ENCODE measurements at regions not wholly inside any gene's neighbourhood (a gene's known extent, or its start where the extent isn't known, plus 50 kb on each side); places are given as distances from the start of the nearest gene placed in this dataset.
"Not testable (repeated sequence)": the region's sequence is repeated elsewhere in the genome, so short reads cannot be mapped to it uniquely, and the experiment has no call there.

- Mint-ChIP-seq H3K27me3 (ENCODE audit: low read depth) (no peaks in the 10 kb centered on the region), H3K36me3 (ENCODE audit: low read depth) (no peaks in the 10 kb centered on the region), H3K9me3 (no peaks in the 10 kb centered on the region), H3K27ac (ENCODE audit: unreplicated experiment) (no peak overlapping the region), H3K4me3 (no peak overlapping the region), H3K4me1 (no peaks in the 10 kb centered on the region)
- TF ChIP-seq CTCF (conservative IDR thresholded peaks at IDR 0.05), result no peak
- DNase-seq (ENCODE audit: low read depth, low spot score), result no peak
Measured at GRCh38 chr2:78147466-78147865, 625.3 kb upstream of the LRRTM4 start.

DNA sequence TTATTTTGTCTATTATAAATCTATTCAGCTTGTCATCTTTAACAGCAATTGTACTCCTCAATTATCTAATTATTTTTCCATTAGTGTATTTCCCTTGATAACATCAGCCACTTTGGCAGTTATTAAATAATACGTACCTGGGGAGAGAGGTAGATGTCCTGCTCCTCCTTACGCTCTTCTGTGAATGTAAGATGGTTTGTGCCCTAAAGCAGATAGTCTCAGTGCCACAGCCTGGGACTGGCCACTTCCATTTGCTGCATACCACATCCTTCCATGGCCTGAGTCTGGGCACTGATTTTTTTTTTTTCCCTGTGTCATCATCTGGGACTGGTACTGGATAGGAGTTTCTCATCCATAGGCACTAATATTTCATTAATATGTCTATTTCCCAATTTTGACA lies 632.4 kb upstream of the LRRTM4 start:
- no peak overlapping the region for H3K27ac Mint-ChIP-seq (ENCODE audit: unreplicated experiment)
- H3K36me3 Mint-ChIP-seq (ENCODE audit: low read depth), result no peaks in the 10 kb centered on the region
- H3K4me1 Mint-ChIP-seq, result no peaks in the 10 kb centered on the region
- H3K9me3 Mint-ChIP-seq, result peaks cover 3% of the 10 kb centered on the region
- no peak for DNase-seq (ENCODE audit: low read depth, low spot score)
- H3K4me3 Mint-ChIP-seq, result no peak overlapping the region
- TF ChIP-seq CTCF (conservative IDR thresholded peaks at IDR 0.05), result no peak
- no peaks in the 10 kb centered on the region for H3K27me3 Mint-ChIP-seq (ENCODE audit: low read depth)

DNA sequence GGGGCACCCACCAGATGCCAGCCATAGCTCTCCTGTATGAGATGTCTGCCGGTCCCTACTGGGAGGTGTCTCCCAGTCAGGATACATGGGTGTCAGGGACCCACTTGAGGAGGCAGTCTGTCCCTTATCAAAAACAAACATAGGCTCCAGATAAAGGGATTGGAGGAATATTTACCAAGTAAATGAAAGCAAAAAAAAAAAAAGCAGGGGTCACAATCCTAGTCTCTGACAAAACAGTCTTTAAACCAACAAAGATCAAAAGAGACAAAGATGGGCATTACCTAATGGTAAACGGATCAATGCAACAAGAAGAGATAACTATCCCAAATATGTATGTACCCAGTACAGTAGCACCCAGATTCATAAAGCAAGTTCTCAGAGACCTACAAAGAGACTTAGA lies 640.0 kb upstream of the LRRTM4 start:
- no peak for DNase-seq (ENCODE audit: low read depth, low spot score)
- Mint-ChIP-seq H3K4me3 (no peak overlapping the region), H3K9me3 (peaks cover 7% of the 10 kb centered on the region), H3K27ac (ENCODE audit: unreplicated experiment) (no peak overlapping the region), H3K27me3 (ENCODE audit: low read depth) (no peaks in the 10 kb centered on the region), H3K4me1 (no peaks in the 10 kb centered on the region), H3K36me3 (ENCODE audit: low read depth) (no peaks in the 10 kb centered on the region)
- TF ChIP-seq CTCF (conservative IDR thresholded peaks at IDR 0.05), result no peak

DNA sequence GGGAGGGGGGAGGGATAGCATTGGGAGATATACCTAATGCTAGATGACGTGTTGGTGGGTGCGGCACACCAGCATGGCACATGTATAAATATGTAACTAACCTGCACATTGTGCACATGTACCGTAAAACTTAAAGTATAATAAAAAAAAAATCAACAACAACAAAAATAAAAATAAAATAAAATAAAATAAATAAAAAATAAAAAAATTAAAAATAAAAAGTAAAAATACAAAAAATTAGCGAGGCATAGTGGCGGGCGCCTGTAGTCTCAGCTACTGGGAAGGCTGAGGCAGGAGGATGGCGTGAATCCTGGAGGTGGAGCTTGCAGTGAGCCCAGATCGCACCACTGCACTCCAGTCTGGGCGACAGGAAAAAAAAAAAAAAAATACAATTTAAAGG lies 650.0 kb upstream of the LRRTM4 start:
- not testable (repeated sequence) for H3K36me3 Mint-ChIP-seq (ENCODE audit: low read depth); H3K27me3 Mint-ChIP-seq (ENCODE audit: low read depth); H3K27ac Mint-ChIP-seq (ENCODE audit: unreplicated experiment); DNase-seq (ENCODE audit: low read depth, low spot score); H3K4me1 Mint-ChIP-seq; H3K9me3 Mint-ChIP-seq; H3K4me3 Mint-ChIP-seq

DNA sequence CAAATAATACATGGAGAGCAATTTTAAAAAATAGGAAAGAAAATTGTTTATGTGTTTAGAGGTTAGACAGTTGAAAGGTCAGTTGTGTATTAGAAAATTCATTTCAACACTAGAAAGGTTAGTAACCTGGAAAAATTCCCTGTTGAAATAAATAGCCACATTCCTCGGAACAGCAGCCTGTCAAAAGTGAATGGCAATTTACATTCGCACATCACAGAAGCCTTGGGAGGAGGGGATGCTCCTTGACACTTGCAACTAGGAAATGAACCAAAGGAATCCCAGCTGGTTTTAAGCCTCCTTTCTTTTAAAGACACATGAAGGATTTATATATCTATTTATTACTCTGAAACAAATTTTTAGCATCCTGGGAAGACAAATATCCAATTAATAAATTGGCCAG lies 653.5 kb upstream of the LRRTM4 start:
- no peak overlapping the region for H3K27ac Mint-ChIP-seq (ENCODE audit: unreplicated experiment)
- no peaks in the 10 kb centered on the region for H3K9me3 Mint-ChIP-seq
- H3K27me3 Mint-ChIP-seq (ENCODE audit: low read depth), result no peaks in the 10 kb centered on the region
- H3K4me1 Mint-ChIP-seq, result peaks cover 6% of the 10 kb centered on the region
- H3K36me3 Mint-ChIP-seq (ENCODE audit: low read depth), result no peaks in the 10 kb centered on the region
- no peak for DNase-seq (ENCODE audit: low read depth, low spot score)
- no peak overlapping the region for H3K4me3 Mint-ChIP-seq
- TF ChIP-seq CTCF (conservative IDR thresholded peaks at IDR 0.05), result no peak

- DNase-seq (ENCODE audit: low read depth, low spot score), result no peak
- no peak for TF ChIP-seq CTCF (conservative IDR thresholded peaks at IDR 0.05)
- no peaks in the 10 kb centered on the region for H3K9me3 Mint-ChIP-seq
- no peaks in the 10 kb centered on the region for H3K36me3 Mint-ChIP-seq (ENCODE audit: low read depth)
- no peak overlapping the region for H3K27ac Mint-ChIP-seq (ENCODE audit: unreplicated experiment)
- no peaks in the 10 kb centered on the region for H3K27me3 Mint-ChIP-seq (ENCODE audit: low read depth)
- H3K4me3 Mint-ChIP-seq, result no peak overlapping the region
- H3K4me1 Mint-ChIP-seq, result peaks cover 4% of the 10 kb centered on the region
Measured at GRCh38 chr2:78201064-78201575, 678.9 kb upstream of the LRRTM4 start.

Data from neural crest cell (in vitro differentiated cells).